ENCODE measurements at regions not wholly inside any gene's neighbourhood (a gene's known extent, or its start where the extent isn't known, plus 50 kb on each side); places are given as distances from the start of the nearest gene placed in this dataset.
"Not testable (repeated sequence)": the region's sequence is repeated elsewhere in the genome, so short reads cannot be mapped to it uniquely, and the experiment has no call there.

- DNase-seq = no peak
Observed at GRCh38 chr3:177647341-177647740, 450.1 kb upstream of the TBL1XR1 start.

DNA sequence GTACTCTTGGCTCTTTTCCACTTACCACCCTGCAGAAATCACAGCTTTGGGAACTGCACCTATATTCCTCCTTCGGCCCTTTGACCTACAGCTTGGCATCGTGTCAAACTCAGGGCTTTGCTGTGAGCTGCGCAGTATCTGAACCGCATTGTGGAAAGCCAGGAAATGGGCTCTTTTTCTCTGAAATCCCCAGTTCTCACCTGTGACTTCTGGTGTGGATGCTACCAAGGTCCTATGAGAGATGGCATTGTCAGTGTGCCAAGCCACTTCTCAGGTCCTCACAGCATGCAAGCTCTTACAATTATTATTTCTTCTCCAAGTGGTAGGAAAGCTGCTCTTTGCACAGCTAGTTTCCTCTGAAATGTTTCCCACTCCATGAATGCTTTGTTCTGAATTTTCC lies 450.6 kb upstream of the TBL1XR1 start:
- DNase-seq = no peak

DNA sequence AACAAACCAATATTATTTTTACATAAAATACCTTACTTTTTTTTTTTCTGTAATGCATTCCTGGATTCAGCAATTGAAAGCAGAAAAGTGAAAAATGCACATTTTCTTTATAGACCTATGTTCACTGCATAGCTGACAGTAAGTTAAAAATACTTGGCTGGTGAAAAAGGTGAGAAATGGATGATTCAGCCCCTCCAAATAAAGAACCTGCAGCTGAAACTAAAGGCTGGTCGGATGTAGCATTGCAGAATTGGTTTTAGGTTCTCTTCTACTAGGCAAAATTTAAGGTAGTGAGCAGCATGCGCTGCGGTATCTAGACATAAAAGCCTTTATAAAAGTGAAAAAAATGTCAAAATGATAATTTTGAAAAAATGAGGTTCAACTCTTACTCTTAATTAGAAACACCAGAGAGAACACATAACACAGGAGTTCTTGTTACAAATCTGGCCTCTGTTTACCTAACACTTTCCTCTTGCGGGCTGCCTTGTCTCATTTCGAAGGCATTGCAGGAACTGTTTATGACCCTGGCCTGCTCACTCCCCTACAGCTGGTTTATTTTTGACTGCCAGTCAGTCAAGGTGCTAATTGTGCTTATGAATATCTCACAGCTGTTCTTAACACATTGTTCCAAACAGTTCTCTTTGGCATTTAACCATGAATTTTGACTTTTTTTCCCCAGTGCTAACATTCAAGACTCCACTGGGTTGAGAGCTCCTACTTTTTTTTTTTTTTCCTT lies 455.4 kb upstream of the TBL1XR1 start:
- no peak for DNase-seq

DNA sequence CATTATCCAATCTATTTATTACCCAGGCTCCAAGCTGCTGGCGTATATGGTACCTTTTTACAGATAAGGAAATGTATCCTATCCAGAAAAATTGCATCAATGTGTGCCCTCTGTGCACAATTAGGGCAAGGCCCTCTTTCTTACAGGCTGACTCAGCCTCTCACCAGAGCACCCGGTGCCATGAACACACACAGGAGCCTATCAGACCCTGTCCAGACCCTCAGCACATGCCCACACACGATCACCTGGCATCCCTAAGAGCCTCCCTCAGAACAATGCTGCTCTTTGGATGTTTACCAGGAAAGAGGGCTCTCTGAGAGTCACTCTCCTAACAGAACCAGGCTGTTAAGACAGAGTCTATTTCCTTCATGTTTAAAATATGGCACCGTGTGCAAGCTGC lies 460.0 kb upstream of the TBL1XR1 start:
- DNase-seq = no peak

DNA sequence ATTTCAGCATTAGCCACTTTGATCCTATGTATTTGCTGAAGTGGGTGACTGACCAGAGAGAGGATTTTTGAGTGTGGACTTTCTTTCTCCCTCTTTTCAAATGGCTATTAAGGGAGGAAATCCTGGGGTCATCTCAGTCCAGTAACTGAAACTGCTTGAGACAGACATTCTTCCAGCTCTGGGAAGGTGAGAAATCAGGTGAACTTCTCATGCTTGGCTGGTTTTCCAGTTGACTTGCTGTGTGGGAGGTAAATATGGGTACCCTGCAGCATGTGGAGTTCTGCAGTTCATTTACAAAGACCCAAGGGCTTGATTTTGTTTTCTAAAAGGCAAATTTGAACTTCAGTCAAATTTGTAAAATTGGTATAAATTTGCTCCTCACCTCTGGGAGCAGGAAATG lies 461.1 kb upstream of the TBL1XR1 start:
- DNase-seq = no peak

- DNase-seq = not testable (repeated sequence)
Observed at GRCh38 chr3:177664380-177665103, 467.3 kb upstream of the TBL1XR1 start.

- no peak for DNase-seq
Observed at GRCh38 chr3:177665122-177665808, 468.0 kb upstream of the TBL1XR1 start.

DNA sequence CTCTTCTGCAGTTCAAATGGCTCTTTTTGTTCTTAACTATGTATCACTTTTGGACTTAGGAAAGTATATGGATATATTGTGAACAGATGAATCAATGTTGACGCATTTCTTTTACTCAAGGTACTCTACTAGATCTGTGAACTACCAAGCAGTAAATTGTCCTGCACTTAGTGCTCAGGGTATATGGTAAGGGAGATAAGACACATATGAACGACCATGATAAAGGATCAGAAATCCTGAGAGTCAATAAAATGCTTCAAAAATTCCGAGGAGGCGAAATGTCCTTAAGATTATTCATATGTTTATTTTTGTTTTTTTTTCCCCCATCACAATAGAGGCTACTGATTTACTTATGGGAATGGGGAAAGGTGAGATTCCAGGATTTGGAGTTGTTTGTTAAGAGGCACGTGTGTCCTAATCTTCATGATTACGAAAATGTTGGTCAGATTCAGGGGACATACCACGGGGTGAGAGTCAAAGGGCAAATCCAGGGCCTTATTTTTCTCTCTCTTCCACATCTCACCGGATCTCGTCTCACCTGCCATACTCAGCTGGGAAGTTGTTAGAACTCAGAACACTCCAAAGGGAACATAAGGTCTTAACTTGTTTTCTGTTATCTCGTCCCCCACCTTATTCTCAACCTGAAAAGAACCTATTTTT lies 475.1 kb upstream of the TBL1XR1 start:
- DNase-seq = no peak

GRCh38 chr3:177673112-177673914 lies 476.0 kb upstream of the TBL1XR1 start:
- no peak for DNase-seq

GRCh38 chr3:177674186-177674585 lies 476.9 kb upstream of the TBL1XR1 start:
- no peak for DNase-seq

- DNase-seq = no peak
Observed at GRCh38 chr3:177676148-177676547, 478.9 kb upstream of the TBL1XR1 start.

GRCh38 chr3:177676947-177677587 lies 479.8 kb upstream of the TBL1XR1 start:
- DNase-seq = no peak

DNA sequence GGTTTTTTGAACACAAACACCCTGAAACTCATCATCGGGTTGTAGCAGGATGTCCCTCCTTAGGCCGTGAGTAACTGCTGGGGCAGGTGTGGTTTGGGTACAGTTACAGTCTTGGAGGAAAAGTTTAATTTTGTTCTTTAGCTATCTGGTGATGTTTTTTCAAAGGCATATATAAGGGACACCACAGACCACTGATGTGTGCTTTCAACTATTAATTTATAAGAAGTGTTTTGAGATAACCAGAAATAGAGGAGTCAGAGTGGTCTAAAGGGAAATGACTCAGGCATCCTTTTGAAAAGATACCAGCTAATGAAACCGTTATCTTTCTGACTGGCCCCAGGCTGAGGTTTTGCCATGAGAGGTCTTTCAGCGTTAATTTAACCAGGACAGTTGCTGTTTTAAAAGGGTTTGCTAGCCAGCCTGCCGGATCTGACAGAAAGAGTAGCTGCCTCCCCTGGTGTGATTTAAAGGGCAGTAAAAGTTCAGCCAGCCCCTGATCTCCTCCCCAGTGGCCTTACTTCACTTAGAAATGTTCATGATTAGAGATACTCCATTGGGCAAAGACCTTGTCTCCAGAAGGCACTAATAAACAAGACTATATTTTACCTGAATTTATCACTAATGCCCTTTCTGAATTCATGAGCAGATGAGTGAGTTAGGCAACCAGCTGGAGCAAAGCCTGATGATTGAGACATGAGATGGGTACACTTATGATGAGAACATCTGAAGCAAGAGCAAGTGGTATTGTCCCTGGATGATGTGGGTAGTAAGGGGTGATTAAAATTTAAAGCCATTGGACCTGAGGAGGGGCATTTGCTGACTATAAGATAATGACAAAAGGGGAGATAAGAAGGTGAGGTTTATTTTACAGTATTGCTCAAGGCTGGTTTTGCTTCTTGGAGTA lies 482.5 kb upstream of the TBL1XR1 start:
- DNase-seq = no peak

DNA sequence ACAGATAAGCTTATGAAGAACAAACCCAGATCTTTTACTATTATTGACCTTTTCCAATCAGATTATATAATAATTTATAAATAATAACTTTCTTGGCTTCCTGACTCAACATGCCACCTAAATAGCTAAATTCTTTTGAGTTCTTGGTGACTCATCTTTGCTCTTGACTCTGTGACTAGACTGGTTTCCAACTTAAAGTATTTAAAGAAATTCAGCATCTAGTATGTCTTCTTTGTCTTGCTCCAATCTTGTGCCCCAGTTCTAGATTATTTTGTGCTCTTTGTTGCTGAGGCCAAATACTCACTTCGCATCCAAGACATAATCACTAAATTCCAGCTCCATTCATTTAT lies 483.2 kb upstream of the TBL1XR1 start:
- DNase-seq = no peak

- no peak for DNase-seq
Observed at GRCh38 chr3:177681156-177681555, 483.9 kb upstream of the TBL1XR1 start.

DNA sequence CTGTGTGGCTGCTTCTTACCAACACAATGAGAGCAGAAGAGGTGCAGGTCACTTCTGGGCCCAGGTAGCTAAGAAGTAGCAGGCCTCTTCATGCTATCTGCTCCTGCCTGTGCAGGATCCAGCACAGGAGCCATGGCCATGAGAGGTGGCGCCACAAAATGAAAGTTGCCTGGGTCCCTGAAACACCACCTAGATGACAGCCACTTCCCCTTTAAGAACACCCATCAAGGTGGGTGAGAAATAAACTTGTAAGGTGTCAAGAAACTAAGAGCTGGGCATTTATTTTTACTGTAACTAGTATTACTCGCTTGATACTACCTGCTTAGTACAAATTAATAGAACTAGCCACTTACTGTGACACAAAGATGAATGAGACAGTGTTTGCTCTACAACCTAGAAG lies 484.6 kb upstream of the TBL1XR1 start:
- no peak for DNase-seq

DNA sequence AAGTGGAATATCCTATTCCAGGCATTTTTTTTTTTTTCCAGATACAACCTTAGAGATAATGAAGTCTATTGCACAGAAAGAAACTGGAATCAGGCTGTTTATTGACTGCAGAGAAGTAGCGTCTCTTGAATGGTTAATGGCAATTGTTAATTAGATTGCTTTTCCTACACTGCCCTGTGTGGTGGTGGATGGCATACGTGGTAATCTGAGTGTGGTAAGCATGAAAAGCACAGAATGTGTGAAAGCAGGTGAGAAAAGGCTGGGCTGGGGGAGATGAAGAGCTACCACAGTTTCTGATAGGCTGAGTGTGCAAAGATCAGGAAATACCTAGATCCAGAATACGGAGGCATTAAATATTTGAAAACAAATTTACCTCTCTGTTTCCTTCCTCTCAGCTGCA lies 486.3 kb upstream of the TBL1XR1 start:
- no peak for DNase-seq

DNA sequence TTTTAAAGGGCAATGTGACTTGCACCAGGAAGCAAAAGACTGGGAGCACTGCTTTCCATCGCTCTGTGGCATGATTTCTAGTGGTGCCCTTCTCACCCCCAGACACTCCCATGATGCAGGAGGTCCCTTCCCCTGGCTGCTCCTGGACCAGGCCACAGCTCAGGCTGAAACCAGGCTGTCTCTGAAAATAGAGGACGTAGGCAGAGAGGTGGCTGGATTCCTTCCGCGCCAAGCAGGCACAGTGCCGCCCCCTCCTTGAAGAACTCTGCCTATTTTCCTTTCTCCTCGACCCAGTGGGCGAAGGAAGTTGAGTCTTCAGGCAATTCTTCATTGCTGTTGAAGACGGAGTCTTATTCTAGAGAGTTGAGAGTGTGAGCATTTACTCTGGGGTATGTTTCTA lies 489.4 kb upstream of the TBL1XR1 start:
- DNase-seq = no peak

- no peak for DNase-seq
Observed at GRCh38 chr3:177687291-177687690, 490.0 kb upstream of the TBL1XR1 start.

GRCh38 chr3:177688152-177688551 lies 490.9 kb upstream of the TBL1XR1 start:
- DNase-seq = no peak

GRCh38 chr3:177689077-177689476 lies 491.8 kb upstream of the TBL1XR1 start:
- DNase-seq = no peak
